ENCODE measurements at regions not wholly inside any gene's neighbourhood (a gene's known extent, or its start where the extent isn't known, plus 50 kb on each side); places are given as distances from the start of the nearest gene placed in this dataset.
"Not testable (repeated sequence)": the region's sequence is repeated elsewhere in the genome, so short reads cannot be mapped to it uniquely, and the experiment has no call there.

DNA sequence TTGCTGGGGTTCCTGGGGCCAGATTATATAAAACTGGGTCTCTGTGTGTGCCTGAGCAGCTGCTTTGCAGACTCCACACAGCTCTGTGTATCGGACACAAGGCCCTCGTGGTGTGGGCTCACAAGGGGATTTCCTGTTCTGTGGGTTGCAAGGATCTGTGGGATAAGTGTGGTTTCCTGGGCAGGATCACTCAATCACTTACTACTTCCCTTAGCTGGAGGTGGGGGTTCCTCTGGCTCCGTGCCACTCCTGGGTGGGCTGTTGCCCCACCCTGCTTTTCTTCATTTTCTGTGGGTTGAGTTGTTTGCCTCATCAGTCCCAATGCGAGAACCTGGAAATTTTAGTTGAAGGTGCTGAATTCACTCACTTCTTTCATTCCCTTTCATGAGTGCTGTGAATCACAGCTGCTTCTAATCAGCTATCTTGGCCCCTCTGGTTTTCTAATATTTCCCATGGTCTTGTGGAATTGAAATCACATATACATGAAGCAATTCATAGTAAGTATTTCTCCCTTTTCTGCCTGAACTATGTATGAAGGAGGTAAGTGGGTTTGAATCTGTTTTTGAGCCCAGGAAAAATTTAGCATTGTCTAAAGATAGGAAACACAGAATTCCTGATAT is 196.3 kb downstream of the DCDC2C start:
- H3K36me3 ChIP-seq (ENCODE audit: insufficient read depth, low read length) = no peaks in the 10 kb centered on the region
- no peak overlapping the region for H3K9ac ChIP-seq (ENCODE audit: low read depth, low read length)
- H3K9me3 ChIP-seq (ENCODE audit: control insufficient read depth, insufficient read depth, low read length) = no peaks in the 10 kb centered on the region; the same call in 1 of the 2 replicates
- H3K4me1 ChIP-seq (ENCODE audit: insufficient read depth, low read length) = no peaks in the 10 kb centered on the region

DNA sequence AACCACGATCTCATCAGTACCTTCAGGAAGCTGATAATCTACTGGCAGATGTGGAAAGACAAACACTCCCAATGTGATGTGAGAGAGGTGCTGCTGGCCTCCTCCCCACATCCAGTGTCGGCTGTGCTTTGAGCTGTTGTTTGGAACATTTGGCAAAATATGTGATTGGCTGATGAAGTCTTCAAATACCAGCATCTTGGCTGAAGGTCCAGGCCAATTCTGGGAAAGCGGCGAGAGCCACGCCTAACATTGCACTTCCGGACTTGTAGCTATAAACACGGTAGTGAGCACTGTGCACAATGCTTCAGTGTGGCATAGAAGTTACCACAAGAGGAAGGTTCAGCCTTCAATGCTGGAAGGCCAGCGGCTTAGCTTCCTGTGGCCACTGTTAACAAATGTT is 198.8 kb downstream of the DCDC2C start:
- Histone ChIP-seq H3K9me3 (ENCODE audit: control insufficient read depth, insufficient read depth, low read length) (peaks cover 6% of the 10 kb centered on the region), H3K4me1 (ENCODE audit: insufficient read depth, low read length) (no peaks in the 10 kb centered on the region), H3K36me3 (ENCODE audit: insufficient read depth, low read length) (no peaks in the 10 kb centered on the region), H3K9ac (ENCODE audit: low read depth, low read length) (no peak overlapping the region)

DNA sequence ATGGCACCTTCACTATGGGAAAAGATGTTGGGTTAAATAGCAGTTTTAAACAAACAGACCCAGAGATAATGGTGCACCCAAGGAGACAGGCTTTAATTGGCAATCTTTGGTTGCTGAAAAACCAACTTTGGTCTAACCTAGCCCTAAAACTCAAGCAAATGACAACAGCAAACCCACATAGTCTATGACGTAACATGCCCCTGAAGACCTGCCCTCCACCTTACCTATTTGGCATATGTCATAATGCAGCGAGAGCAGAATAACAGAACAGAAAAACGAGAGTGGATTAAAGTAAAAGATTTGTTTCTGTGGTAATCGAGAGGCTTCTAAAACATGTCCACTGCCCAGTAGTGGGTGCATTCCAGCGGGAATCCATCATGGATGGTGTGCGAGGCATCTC is 200.7 kb downstream of the DCDC2C start:
- no peaks in the 10 kb centered on the region for H3K36me3 ChIP-seq (ENCODE audit: insufficient read depth, low read length)
- no peak overlapping the region for H3K9ac ChIP-seq (ENCODE audit: low read depth, low read length)
- peaks cover 6% of the 10 kb centered on the region for H3K9me3 ChIP-seq (ENCODE audit: control insufficient read depth, insufficient read depth, low read length)
- H3K4me1 ChIP-seq (ENCODE audit: insufficient read depth, low read length) = no peaks in the 10 kb centered on the region

DNA sequence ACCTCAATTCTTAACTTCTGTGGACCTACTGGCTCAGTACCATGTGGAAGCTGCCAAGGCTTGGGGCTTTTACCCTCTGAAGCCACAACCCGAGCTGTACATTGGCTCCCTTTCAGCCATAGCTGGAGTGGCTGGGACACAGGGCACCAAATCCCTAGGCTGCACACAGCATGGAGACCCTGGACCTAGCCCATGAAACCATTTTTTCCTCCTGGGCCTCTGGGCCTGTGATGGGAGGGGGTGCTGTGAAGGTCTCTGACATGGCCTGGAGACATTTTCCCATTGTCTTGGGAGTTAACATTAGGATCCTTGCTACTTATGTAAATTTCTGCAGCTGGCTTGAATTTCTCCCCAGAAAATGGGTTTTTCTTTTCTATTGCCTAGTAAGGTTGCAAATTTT is 205.1 kb downstream of the DCDC2C start:
- not testable (repeated sequence) for H3K9ac ChIP-seq (ENCODE audit: low read depth, low read length); H3K36me3 ChIP-seq (ENCODE audit: insufficient read depth, low read length); H3K9me3 ChIP-seq (ENCODE audit: control insufficient read depth, insufficient read depth, low read length); H3K4me1 ChIP-seq (ENCODE audit: insufficient read depth, low read length)

DNA sequence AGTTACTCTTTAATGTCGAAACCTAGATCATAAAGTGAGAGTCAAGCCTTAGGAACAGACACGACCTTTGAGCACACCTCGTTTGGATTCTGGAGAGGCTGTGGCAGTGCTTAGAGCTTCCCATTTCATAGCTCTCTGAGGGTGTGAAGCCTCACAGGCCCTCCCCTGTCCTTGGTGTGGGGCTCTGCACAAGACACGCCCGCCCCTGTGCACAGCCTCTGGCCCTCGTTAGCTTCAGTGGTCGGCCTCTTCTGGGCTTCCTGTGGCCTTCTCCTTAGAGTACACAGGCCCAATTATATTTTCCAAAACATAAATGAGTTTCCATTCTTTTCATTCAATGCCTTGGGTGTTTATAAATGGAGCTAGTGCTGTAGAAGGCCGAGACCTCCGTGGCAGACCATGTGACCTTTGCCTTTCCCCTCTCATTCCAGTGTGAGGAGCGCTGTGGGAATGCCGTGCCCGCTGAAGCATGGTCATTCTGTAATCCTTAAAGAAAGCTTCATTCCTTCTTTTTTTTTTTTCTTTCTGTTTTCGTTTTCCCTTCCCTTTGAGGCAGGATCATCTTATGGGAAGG is 208.6 kb downstream of the DCDC2C start:
- Histone ChIP-seq H3K36me3 (ENCODE audit: insufficient read depth, low read length) (no peaks in the 10 kb centered on the region), H3K4me1 (ENCODE audit: insufficient read depth, low read length) (no peaks in the 10 kb centered on the region), H3K9ac (ENCODE audit: low read depth, low read length) (no peak overlapping the region), H3K9me3 (ENCODE audit: control insufficient read depth, insufficient read depth, low read length) (no peaks in the 10 kb centered on the region)

DNA sequence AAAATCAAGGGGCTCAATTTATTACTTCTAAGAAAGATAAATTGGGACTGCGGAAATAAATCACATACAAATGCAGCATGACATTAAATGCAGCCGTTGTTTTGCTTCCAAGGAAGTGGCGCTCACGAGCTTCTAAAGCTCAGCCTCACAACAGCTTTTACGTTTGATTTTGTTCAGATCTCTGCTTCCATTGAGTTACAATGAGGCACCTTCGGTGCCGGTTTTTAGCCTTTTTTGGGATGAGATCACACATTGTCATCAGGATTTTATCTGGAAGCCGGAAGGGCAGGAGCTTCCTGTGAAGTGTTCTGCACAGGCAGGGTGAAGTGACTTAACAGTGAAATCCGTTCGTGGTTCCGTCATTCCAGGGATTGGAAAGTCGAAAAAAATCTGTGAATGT is 209.8 kb downstream of the DCDC2C start:
- Histone ChIP-seq H3K4me1 (ENCODE audit: insufficient read depth, low read length) (no peaks in the 10 kb centered on the region), H3K9ac (ENCODE audit: low read depth, low read length) (no peak overlapping the region), H3K9me3 (ENCODE audit: control insufficient read depth, insufficient read depth, low read length) (no peaks in the 10 kb centered on the region), H3K36me3 (ENCODE audit: insufficient read depth, low read length) (no peaks in the 10 kb centered on the region)

DNA sequence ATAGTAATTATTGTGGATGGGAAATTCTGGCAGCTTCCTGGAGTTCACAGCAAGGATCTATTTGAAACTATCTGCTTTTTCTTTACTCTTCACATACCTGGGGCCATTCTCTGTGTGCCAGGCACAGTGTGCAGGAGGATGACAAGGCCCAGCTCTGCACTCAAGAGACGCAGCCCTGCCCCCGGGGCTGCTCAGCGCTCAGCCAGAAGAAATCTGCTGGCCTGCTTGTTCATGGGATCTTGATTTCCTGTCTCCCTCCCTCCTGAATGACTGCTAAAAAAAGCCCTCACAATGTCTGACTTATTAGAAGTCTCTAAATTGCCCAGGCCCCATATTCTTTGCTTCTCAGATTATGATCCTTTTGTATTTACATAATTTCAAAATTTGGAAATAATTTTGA is 210.9 kb downstream of the DCDC2C start:
- no peaks in the 10 kb centered on the region for H3K36me3 ChIP-seq (ENCODE audit: insufficient read depth, low read length)
- H3K9me3 ChIP-seq (ENCODE audit: control insufficient read depth, insufficient read depth, low read length) = no peaks in the 10 kb centered on the region
- H3K4me1 ChIP-seq (ENCODE audit: insufficient read depth, low read length) = no peaks in the 10 kb centered on the region
- no peak overlapping the region for H3K9ac ChIP-seq (ENCODE audit: low read depth, low read length)

DNA sequence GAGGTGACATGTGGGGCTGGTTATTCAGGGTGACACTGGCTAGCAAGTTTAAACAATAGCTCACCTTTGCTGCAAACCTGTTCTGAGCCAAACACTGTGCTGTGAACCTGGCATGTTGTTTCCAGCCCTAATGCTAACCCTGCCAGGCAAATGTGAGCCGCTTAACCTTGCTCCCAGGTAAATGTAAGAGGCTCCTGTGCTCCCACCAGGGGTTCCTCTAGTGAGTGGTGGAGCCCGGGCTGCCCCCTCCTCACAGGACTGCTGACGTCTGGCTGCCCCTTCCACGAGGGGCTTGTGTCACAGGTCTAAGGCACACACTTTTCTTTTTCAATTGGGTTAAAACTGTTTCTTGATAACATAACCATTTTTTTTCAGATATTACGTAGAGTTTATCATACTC is 223.7 kb downstream of the DCDC2C start:
- H3K4me1 ChIP-seq (ENCODE audit: insufficient read depth, low read length) = no peaks in the 10 kb centered on the region
- H3K36me3 ChIP-seq (ENCODE audit: insufficient read depth, low read length) = no peaks in the 10 kb centered on the region
- H3K9me3 ChIP-seq (ENCODE audit: control insufficient read depth, insufficient read depth, low read length) = no peaks in the 10 kb centered on the region
- H3K9ac ChIP-seq (ENCODE audit: low read depth, low read length) = no peak overlapping the region

DNA sequence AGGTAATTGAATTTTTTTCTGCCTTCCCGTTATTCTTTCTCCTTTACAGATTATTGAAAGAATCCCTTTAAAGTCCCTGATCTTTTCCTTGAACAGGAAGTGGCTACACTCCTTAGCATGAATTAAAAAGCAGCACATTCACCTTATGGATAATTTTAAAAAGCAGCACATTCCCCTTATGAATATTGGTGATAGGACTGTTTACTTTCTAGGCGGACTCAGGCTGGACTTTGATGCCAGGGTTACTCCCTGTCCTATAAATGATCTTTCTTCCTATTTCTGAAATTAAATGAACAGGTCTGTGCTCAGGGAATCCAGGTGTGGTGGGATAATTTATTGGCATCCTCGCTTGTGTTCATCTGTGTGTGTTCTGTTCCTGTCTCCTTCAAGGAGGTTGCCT is 226.0 kb downstream of the DCDC2C start:
- H3K36me3 ChIP-seq (ENCODE audit: insufficient read depth, low read length) = no peaks in the 10 kb centered on the region
- H3K4me1 ChIP-seq (ENCODE audit: insufficient read depth, low read length) = no peaks in the 10 kb centered on the region
- no peaks in the 10 kb centered on the region for H3K9me3 ChIP-seq (ENCODE audit: control insufficient read depth, insufficient read depth, low read length)
- H3K9ac ChIP-seq (ENCODE audit: low read depth, low read length) = no peak overlapping the region

DNA sequence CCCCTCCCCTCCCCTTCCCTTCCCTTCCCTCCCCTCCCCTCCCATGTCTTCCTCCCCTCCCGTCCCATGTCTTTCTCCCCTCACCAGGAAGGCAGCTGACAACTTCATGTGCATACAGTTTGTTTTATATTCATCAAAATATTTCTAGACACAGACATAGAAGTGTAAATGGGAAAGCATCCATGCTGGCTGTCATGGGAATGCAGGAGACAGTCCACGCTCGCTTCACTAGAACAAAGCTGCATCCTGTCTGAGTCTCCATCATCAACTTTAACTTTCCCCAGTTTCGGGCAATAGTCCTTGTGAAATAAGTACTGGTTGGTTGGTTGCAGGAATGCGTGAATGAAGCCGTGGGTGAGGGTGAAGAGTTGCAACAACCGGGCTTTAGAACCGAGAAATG is 226.9 kb downstream of the DCDC2C start:
- Histone ChIP-seq H3K4me1 (ENCODE audit: insufficient read depth, low read length) (no peaks in the 10 kb centered on the region), H3K9ac (ENCODE audit: low read depth, low read length) (no peak overlapping the region), H3K9me3 (ENCODE audit: control insufficient read depth, insufficient read depth, low read length) (no peaks in the 10 kb centered on the region), H3K36me3 (ENCODE audit: insufficient read depth, low read length) (no peaks in the 10 kb centered on the region)

DNA sequence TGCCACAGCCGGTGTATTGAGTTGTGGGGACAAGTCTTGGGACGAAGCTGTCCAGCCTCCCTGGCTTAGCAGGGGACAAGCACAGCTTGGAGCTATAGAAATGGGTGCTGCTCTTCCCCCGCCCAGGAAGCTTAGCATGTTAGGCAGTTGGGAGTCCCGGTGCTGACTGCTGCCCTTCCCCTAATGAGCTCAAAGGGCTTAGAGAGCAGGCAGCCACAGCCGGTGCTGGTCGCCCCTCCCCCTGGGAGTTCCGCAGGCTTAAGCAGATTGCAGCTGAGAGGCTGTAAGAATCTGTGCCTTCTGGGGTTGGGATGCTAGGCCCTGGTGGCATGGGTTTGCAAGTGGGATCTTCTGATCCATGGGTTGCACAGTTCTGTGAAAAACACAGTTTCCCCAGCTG is 237.3 kb downstream of the DCDC2C start:
- Histone ChIP-seq H3K9ac (ENCODE audit: low read depth, low read length) (no peak overlapping the region), H3K9me3 (ENCODE audit: control insufficient read depth, insufficient read depth, low read length) (no peaks in the 10 kb centered on the region), H3K36me3 (ENCODE audit: insufficient read depth, low read length) (no peaks in the 10 kb centered on the region), H3K4me1 (ENCODE audit: insufficient read depth, low read length) (no peaks in the 10 kb centered on the region)

DNA sequence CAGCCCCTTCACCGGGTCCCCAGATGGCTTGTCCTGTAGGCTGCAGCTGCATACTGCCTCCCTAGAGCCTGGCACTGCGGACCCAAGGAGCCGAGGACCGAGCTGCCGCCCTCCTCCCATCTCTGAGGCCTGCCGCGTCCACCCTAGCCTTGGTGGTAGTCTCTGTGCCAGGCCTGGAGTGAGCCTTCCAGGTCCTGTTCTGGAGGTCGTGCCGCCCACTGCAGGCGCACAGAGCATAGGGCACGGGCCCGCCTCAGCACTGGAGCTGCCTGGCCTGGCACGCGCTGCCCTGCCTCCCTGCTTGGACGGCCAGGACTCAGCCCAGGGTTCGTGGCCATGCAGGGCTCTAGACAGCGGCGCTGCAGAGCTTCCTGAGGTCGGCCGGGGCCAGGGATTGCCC is 239.5 kb downstream of the DCDC2C start:
- H3K9me3 ChIP-seq (ENCODE audit: control insufficient read depth, insufficient read depth, low read length) = no peaks in the 10 kb centered on the region
- no peaks in the 10 kb centered on the region for H3K4me1 ChIP-seq (ENCODE audit: insufficient read depth, low read length)
- H3K9ac ChIP-seq (ENCODE audit: low read depth, low read length) = no peak overlapping the region
- H3K36me3 ChIP-seq (ENCODE audit: insufficient read depth, low read length) = no peaks in the 10 kb centered on the region

DNA sequence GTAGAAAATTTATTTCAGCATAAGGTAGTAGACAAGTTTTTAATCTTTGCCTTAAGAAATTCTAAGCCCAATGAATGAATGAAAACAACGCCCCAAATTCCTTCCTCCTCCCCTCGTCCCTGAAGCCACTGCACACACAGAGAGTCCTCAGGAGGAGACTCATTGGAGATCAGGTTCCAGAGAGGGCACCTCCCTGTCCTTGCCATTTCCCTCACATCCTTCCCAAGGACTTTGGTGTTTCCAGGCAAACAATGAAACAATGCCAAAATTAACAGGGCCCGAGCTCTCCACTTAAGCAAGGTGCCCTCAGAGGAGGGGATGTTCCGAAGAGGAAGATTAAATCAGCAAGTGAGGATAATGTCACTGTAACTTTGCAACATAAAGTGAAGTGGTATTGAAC is 240.7 kb downstream of the DCDC2C start:
- H3K9me3 ChIP-seq (ENCODE audit: control insufficient read depth, insufficient read depth, low read length) = no peaks in the 10 kb centered on the region
- no peaks in the 10 kb centered on the region for H3K4me1 ChIP-seq (ENCODE audit: insufficient read depth, low read length)
- H3K36me3 ChIP-seq (ENCODE audit: insufficient read depth, low read length) = no peaks in the 10 kb centered on the region
- no peak overlapping the region for H3K9ac ChIP-seq (ENCODE audit: low read depth, low read length)

DNA sequence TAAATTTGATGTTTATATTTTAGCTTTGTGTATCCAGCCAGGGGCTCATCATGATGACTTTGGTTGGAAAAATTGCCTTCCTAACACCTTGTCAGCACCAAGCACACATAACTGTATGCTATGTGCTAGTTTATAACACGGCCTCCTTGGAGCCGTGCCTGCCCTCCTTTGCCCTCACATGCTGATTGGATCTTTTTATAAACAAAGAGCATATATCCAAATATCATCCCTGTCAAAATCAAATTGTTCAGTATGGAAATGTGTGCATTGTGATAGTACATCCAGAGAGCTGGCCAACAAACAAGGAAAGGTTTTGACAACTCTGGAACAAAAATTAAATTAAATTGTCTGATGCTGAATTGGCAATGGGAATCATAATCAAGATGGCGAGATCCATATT is 241.5 kb downstream of the DCDC2C start:
- Histone ChIP-seq H3K9ac (ENCODE audit: low read depth, low read length) (no peak overlapping the region), H3K4me1 (ENCODE audit: insufficient read depth, low read length) (no peaks in the 10 kb centered on the region), H3K9me3 (ENCODE audit: control insufficient read depth, insufficient read depth, low read length) (no peaks in the 10 kb centered on the region), H3K36me3 (ENCODE audit: insufficient read depth, low read length) (no peaks in the 10 kb centered on the region)

DNA sequence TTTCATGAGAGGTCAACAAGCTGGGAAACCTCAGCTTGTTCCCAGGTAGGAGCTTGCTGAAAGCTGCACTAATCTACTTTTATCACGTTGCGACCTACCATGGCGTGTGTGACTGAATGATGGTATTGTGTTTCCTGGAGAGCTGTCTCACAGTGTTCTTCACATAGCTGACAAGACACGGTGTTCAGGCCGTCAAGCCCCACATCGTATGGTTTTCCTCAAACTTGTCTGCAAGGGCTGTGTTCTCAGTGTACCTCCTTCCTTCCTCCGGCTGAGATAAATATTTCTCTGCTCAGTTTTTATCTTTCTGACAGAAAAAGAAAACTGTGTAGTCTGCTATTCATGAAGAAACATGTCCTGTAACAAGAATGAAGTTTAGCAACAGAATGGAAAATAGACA is 244.8 kb downstream of the DCDC2C start:
- H3K36me3 ChIP-seq (ENCODE audit: insufficient read depth, low read length) = no peaks in the 10 kb centered on the region
- no peaks in the 10 kb centered on the region for H3K4me1 ChIP-seq (ENCODE audit: insufficient read depth, low read length)
- H3K9me3 ChIP-seq (ENCODE audit: control insufficient read depth, insufficient read depth, low read length) = no peaks in the 10 kb centered on the region
- no peak overlapping the region for H3K9ac ChIP-seq (ENCODE audit: low read depth, low read length)

All from ES-I3 (cell line).